Right lobe of liver (tissue), 6 donors: ENCODE measurements at regions not wholly inside any gene's neighbourhood (a gene's known extent, or its start where the extent isn't known, plus 50 kb on each side); places are given as distances from the start of the nearest gene placed in this dataset.

ENCODE experiments used
- ATAC-seq, 4 donors: fragments of 200-7000 bp; cut with Tn5 transposase; one replicate each; pipeline ENCODE4 v1.9.1; 2020; ENCODE audit warnings: mild to moderate bottlenecking in 4 of 4, moderate library complexity in 4 of 4
- DNase-seq, 3 donors: peaks; one replicate each; pipeline ENCODE4 v3.0.0-alpha.2; 2020
- H3K27ac ChIP-seq, 3 donors: fragments of 200-600 bp; one replicate each; pipeline ENCODE4 v1.8.0; 2022
- H3K27me3 ChIP-seq, 2 donors: fragments of 200-600 bp; one replicate each; pipeline ENCODE4 v1.8.0; 2022
- H3K36me3 ChIP-seq, 4 donors: fragments of 200-600 bp; sonication (generic) in 1 of 4; one replicate each; pipeline versions ENCODE4 v1.5.1 to v1.8.0; 2017 to 2022; ENCODE audit warnings: control low read depth in 1 of 4
- H3K4me1 ChIP-seq, 4 donors: fragments of 200-600 bp; sonication (generic) in 1 of 4; one replicate each; pipeline versions ENCODE4 v1.5.1 to v1.8.0; 2017 to 2022; ENCODE audit warnings: control low read depth in 1 of 4
- H3K4me3 ChIP-seq, 3 donors: fragments of 200-600 bp; one replicate each; pipeline ENCODE4 v1.8.0; 2022
- H3K9me3 ChIP-seq, 4 donors: fragments of 200-600 bp; sonication (generic) in 1 of 4; one replicate each; pipeline versions ENCODE4 v1.5.1 to v1.8.0; 2017 to 2022; ENCODE audit warnings: control low read depth in 1 of 4
- CTCF ChIP-seq, 4 donors: fragments of 200-600 bp in 3 of 4; fragments of 450-650 bp in 1 of 4; IDR thresholded peaks; one replicate each; pipeline versions ENCODE4 v1.5.1 to v1.8.0; 2016 to 2022; ENCODE audit warnings: antibody characterized with exemption in 4 of 4, mild to moderate bottlenecking in 2 of 4
- POLR2A ChIP-seq: fragments of 450-650 bp; IDR thresholded peaks from one replicate; pipeline ENCODE4 v1.6.1; 2017; ENCODE audit warnings: antibody characterized with exemption, mild to moderate bottlenecking
- WGBS: methylation state at CpG from one replicate; pipeline ENCODE4 v1.1.6; 2018; ENCODE audit warnings: low coverage, low lambda C conversion rate; ENCODE audit not compliant: insufficient coverage; ENCODE audit errors: missing lambda C conversion rate; 5-methylcytosine and 5-hydroxymethylcytosine counted together
- intact Hi-C, 2 donors: fragments of 100-400 bp; cut with DNase I; formaldehyde crosslinking; loops; one replicate each; pipeline versions ENCODE4 v1.11.2 to v1.14.1; 2022
- small RNA-seq, 2 experiments: library from RNA; depleted of rRNA; stranded (forward); fragments of <200 nt; gene quantifications; one replicate each; pipeline ENCODE3, GENCODE V24; 2016
- donor health status: DM: no; HTN: yes; CAD: no.
- donor health status: DM: no; HTN: no; CAD: no.
- donor health status: DM: no; HTN: no; CAD: no.
- donor health status: DM: no; HTN: yes; CAD: no.
- donor health status: DM: no; HTN: yes; CAD: no.

- ATAC-seq, result no peak
- intact Hi-C loops, result no loop called here
- Histone ChIP-seq H3K9me3 (no peaks in the 10 kb centered on the region), H3K4me3 (no peak overlapping the region), H3K27ac (no peak overlapping the region), H3K36me3 (no peaks in the 10 kb centered on the region), H3K4me1 (no peaks in the 10 kb centered on the region), H3K27me3 (no peaks in the 10 kb centered on the region)
- TF ChIP-seq CTCF (IDR thresholded peaks at IDR 0.05) (no peak), POLR2A (no peak)
- DNase-seq, result no peak
- WGBS, result 42% methylated on average over 3 of the region's 5 CpGs
Measured at GRCh38 chr20:43244647-43245046, 54.9 kb upstream of the PTPRT start.

- ATAC-seq (no peak), DNase-seq (peak in 1 of 3 donors; percentile 21)
- H3K27ac ChIP-seq, result no peak overlapping the region
- no peaks in the 10 kb centered on the region for H3K9me3 ChIP-seq
- intact Hi-C loops, result no loop called here
- no peak overlapping the region for H3K4me3 ChIP-seq
- no peaks in the 10 kb centered on the region for H3K4me1 ChIP-seq
- 53% methylated on average over 7 of the region's 7 CpGs for WGBS
- H3K36me3 ChIP-seq, result no peaks in the 10 kb centered on the region
- TF ChIP-seq CTCF (IDR thresholded peaks at IDR 0.05) (peak in 2 of 4 donors; percentile 8 to 10), POLR2A (no peak)
- no peaks in the 10 kb centered on the region for H3K27me3 ChIP-seq
Measured at GRCh38 chr20:43243672-43244269, 54.1 kb upstream of the PTPRT start.

- Histone ChIP-seq H3K9me3 (no peaks in the 10 kb centered on the region), H3K27me3 (no peaks in the 10 kb centered on the region), H3K4me3 (no peak overlapping the region), H3K36me3 (no peaks in the 10 kb centered on the region), H3K27ac (no peak overlapping the region), H3K4me1 (no peaks in the 10 kb centered on the region)
- TF ChIP-seq CTCF (IDR thresholded peaks at IDR 0.05), result no peak
- TF ChIP-seq POLR2A, result no peak
- ATAC-seq, result no peak
- DNase-seq, result no peak
- 52% methylated on average over 3 of the region's 3 CpGs for WGBS
- intact Hi-C loops, result no loop called here
Measured at GRCh38 chr20:43241057-43241702, 51.5 kb upstream of the PTPRT start.

Small RNA genes lying in the stretch of these regions (small RNA-seq; reads per million reads assigned to genes)
- gene RF00426, result 0 reads per million in 2 experiments
